ENCODE measurements at regions not wholly inside any gene's neighbourhood (a gene's known extent, or its start where the extent isn't known, plus 50 kb on each side); places are given as distances from the start of the nearest gene placed in this dataset.
"Not testable (repeated sequence)": the region's sequence is repeated elsewhere in the genome, so short reads cannot be mapped to it uniquely, and the experiment has no call there.

- no peak for DNase-seq
These were observed 1476.3 kb upstream of the PCDH7 start for GRCh38 chr4:29243851-29244250.

DNA sequence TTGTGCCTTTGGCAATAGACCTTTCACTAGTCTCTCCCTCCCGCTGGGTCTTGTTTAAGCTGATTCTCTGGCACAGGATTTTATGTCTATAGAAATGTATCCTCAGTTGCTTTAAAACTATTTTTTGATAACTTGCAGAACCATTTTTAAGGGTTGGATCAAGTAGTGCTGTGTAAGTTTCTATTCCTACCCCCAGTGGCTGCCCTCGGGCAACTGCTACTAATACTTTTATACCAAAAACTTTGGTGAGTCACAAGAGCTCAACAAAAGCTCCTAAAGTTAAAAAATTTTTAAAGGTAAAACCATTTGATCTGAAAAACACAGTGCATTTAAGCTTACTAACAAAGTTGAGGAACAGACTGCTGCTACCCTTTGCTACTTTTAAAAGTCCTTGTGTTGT lies 1460.6 kb upstream of the PCDH7 start:
- DNase-seq: no peak

- DNase-seq: no peak
These were observed 1457.2 kb upstream of the PCDH7 start for GRCh38 chr4:29262986-29263385.

GRCh38 chr4:29276150-29276549 lies 1444.0 kb upstream of the PCDH7 start:
- no peak for DNase-seq

- no peak for DNase-seq
These were observed 1442.8 kb upstream of the PCDH7 start for GRCh38 chr4:29277381-29277780.

DNA sequence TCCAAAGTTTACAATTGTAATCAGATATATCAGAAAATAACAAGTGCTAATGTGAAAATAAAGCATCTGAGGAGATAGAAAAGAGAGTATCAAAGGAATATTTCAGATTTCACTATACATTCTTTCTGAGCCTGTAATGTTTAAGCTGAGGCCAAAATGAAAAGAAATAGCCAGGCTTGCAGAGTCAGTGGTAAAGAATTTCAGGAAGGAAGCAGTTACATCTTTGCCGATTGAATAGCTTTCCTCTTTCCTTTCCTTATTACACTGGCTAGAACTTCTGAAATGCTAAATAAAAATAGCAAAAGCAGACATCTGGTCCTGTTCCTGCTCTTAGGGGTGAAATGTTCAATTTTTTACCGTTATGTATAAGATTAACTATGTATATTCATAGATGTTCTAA lies 1441.6 kb upstream of the PCDH7 start:
- DNase-seq: no peak

DNA sequence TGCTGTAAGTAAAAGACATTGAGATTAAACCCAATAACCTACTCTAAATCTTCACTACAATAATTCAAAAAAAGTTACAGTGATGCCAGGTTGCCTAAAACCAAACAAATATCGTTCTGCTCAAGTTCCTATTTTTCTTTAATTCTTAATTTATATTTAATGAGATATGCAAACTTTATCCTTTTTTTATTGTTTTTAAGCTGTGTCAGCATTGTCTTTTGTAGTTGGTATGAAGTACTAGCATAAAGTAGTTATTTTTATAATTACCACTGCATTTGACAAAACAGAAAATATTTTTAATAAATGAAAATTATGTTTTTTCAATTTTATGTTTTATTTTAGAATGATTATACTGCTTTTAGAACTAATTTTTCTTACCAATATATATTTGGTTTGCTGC lies 1431.1 kb upstream of the PCDH7 start:
- no peak for DNase-seq

DNA sequence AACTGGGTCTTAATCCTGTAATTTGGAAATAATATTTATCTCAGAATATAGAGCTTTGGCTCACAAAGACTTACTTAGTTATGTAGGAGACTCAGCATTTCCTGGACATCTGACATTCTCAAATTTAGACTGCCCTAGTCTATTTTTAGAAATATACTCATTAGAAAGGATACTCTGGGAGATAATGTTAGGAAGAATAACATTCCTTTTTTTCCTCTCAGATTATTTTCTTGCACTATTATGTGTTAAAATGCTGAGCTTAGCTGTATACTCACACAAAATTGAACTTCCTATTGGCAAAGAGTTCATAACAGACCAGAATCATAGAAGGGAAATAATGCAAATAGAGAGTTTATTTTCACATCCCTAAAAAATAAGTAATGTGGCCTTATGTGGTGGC lies 1424.9 kb upstream of the PCDH7 start:
- DNase-seq: no peak

GRCh38 chr4:29304595-29304994 lies 1415.6 kb upstream of the PCDH7 start:
- no peak for DNase-seq

- DNase-seq: no peak
These were observed 1412.9 kb upstream of the PCDH7 start for GRCh38 chr4:29307256-29307655.

- no peak for DNase-seq
These were observed 1412.4 kb upstream of the PCDH7 start for GRCh38 chr4:29307755-29308154.

DNA sequence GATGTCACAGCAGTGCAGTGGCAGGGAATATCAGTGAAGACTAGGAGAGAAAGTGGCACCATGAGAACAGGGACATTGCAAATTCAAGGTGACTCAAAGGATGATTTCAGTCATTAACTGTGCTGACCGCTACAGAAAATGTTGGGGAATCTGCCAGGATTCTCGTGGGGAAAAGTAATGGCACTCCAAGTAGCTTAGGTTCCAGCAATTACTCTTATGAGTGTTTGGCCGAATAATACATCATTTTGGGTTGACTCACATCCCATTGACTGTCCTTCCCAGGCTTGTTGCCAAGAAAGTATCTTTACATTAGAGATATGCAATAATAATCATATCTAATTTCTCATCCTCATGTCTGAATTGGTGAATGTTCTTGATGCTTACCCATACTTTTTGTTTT lies 1411.1 kb upstream of the PCDH7 start:
- no peak for DNase-seq

DNA sequence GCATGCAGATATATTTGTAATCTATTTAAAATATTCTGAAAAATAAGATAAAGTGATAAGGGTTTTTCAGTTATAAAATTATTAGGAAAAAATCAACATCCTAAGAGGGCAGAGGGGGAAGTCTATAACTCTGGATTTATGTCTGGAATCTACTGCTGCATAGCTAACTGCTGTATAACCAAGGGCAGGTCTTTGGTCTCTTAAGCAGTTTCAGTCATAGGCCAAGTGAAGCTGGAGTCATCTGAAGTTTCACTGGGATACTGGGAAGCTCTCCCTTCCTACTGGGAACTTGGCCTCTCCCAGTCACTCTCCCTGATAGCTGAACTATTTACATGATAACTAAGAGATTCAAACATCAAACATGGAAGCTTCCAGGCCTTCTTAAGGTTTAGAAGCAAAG lies 1409.9 kb upstream of the PCDH7 start:
- no peak for DNase-seq

DNA sequence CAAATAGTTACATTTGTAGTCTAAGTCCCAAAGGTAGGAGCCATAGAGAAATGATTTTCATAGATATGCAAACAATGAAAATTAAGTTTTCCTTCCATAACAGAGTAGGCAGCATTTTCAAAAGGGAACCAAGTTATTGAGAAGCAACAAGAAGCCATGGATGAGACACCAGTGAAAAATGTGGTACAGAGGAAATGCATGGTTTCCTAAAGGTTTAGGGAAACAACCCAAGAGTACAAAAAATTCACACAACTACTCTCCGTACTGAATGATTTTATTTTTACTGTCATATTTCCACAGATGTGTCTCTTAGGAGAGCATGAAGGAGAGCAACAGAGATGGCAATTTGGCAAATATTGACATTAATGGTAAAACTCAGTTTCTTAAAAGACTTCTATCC lies 1408.9 kb upstream of the PCDH7 start:
- no peak for DNase-seq

GRCh38 chr4:29319663-29320340 lies 1400.4 kb upstream of the PCDH7 start:
- DNase-seq: no peak

- DNase-seq: no peak
These were observed 1399.1 kb upstream of the PCDH7 start for GRCh38 chr4:29320947-29321620.

DNA sequence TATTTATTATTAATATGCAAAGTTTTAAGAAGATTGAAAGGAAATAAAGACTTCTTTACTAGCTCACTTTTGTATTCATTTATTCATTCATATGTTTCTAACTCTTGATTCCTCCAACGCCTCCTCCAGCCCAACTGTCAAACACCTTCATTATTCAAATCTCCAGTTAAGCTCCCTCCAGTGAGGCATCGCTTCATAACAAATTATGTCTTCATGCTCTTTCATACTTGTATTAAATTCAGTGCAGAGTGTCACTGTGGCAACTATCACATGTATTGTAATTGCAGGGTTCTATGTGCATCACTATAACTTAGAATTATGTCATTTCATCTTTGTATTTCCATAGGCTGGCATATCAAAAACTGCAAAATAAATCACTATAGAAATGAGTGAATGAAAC lies 1394.2 kb upstream of the PCDH7 start:
- DNase-seq: no peak

DNA sequence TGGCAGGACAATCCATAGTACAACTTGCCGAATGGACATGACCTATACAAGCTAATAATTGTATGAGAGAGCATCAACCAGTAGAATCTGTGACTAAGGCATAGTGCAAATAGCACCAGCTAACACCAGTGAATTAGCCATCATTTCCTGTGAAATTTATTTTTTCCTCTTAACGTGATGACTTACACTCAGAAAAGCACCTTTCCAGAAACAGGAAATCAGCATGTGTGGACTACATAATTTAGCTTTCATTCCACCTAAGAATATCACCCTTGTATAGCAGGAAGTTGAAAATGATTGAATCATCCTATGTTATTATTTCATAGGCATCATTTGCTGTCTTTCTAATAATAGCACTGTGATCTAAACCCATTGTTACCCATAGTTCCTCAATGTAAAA lies 1393.4 kb upstream of the PCDH7 start:
- no peak for DNase-seq

DNA sequence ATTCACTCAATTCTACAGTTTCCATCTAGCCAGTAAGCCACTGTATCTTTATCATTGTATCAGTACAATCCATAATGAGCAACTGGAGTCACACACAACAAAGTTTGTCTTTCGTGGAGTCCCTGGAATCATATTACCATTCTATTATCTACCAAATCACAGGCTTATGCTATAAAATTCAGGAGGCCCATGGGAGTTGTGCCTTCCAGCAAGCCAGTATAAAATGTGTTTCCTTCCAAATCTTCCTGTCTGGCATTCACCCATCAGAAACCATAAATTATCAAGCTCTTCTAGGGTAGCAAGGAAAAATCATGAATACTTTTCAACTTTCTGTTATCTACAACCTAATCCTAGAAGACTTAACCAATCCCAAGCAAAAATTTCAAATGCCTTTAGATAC lies 1383.3 kb upstream of the PCDH7 start:
- DNase-seq: no peak

DNA sequence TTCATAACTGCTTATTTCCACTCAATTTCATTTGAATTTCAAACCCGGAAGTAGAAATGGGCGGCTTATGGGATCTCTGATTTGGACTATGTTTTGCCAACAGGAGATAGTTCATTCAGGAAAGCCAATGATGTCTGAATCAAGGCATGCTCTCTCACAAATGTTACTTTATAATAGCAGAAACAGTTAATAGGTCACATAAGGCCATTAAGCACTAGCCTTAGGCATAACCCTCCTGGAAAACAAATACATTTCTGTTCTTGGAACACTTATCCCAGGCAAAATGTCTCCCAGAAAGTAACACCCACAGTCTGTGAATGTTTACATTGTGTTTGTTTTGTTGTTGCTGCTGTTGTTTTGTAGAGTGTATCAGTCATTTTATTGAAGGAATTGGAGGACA lies 1347.2 kb upstream of the PCDH7 start:
- no peak for DNase-seq

- DNase-seq: no peak
These were observed 1344.5 kb upstream of the PCDH7 start for GRCh38 chr4:29375716-29376115.

GRCh38 chr4:29378237-29378636 lies 1341.9 kb upstream of the PCDH7 start:
- not testable (repeated sequence) for DNase-seq

DNA sequence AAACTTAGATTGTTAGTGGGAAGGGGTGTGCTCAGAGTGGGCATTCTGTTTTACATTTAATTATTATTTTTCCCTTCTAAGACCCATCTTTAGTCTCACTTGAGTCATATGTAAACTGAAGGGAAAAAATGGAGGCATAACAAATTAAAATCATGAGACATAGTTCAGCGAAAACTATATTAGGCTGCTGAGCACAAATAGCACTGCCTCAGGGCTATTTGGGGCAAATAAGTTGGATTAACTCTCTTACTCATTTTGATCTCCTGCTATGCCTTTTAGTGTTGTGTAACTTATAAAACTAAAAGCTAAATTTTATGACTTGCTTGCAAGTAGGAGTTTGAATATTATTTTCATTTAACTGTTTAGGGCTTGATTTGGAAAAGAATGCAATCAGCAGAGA lies 1329.2 kb upstream of the PCDH7 start:
- DNase-seq: no peak

- DNase-seq: no peak
These were observed 1315.1 kb upstream of the PCDH7 start for GRCh38 chr4:29405116-29405515.

DNA sequence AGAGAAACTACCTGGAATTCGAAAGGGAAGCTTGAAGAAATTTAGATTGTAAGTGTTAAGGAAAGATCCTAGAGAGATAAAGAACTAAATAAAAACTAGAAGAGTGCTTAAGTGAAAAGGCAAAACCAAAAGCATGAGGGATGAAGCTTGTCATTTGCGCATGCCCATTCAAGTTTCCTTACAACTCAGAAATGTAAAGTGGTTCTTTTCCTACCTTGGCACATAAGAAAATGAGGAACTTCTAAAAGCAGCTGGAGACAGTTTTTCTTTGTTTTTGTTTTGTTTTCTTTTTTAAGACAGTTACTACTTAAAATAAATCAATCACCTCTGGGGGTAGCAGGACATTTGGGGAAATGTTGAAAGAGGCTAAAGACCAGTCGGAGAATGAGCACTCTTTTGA lies 1304.4 kb upstream of the PCDH7 start:
- no peak for DNase-seq
